NCI-H2171 (cell line): ENCODE measurements at regions not wholly inside any gene's neighbourhood (a gene's known extent, or its start where the extent isn't known, plus 50 kb on each side); places are given as distances from the start of the nearest gene placed in this dataset.
"Not testable (repeated sequence)": the region's sequence is repeated elsewhere in the genome, so short reads cannot be mapped to it uniquely, and the experiment has no call there.

ENCODE experiments used
- DNase-seq: peaks from one replicate; lab custom pipeline; 2025; lab: John Stamatoyannopoulos, UW

DNA sequence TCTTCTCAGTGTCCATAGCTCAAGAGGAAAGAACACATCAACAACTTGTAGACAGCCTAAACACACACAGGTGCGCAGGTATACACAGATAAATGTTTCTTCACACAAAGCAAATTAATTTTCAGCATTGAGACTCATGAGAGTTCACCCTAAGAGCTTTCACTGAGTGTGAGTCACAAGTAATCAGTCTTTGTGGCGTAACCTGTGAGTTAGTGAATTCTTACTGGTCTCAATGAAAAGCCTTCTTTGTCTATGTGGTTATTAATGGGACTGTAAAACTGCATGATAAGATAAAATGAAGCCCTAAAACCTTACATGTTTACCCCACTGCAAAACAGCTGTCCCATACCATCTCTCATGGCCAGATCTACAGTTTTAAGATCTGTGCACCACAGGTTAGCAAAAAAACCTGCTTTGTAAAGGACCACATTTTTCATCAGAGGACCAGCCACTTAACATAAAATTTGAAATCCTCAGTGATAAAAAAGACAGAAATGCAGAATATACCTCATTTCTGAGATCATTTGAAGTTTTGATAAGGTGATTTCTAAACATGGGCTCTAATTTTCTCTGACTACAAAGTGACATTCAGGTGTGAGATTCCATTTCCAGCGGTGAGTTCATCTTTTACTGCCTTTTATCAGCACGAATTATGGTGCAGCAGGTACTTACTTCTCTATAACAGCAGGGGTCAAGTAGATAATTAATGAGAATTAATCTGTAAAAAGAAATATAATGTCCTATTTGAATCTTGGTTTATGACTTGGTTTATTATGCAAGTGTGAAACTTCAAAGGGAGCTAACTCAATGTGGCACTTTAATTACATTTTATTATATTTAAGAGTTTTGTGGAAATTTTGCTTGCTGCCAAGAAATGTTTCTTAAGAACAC lies 335.7 kb upstream of the PIK3R1 start:
- DNase-seq, result no peak

DNA sequence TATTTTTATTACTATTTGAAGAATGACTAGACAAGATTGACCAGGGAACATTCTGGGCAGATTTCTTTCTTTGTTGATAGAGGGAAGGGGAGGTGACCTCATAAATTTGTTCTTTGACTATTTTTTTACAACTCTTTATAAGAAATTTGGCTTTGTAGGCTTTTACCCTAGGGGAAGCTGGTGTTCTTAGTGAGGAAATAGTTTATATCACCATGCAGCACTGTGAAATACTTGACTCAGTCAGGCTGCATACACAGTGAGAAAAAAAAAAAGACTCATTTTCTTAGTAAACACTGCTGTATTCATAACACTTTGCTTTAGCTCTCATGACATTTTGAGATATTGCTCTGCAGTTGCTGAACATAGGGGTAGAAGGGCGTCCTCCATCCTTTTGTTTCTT lies 336.6 kb upstream of the PIK3R1 start:
- no peak for DNase-seq

DNA sequence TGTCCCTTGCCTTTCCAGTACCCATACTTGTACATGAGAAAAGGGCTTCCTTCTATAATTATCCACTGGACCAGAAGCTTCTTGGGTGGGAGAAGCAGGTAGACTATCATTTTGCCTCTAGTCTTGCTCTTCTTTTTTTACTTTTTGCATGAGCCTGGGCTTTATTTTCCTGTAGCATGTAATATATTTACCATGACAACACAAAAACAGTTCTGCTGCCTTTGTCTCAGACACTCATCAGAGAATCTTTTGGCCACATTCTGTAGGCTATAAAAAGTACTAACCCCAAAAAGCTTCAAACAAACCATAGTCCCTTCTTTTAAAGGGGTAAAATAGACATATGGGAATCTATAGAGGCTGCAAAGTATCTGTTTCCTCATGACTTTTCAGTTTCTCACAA lies 339.2 kb upstream of the PIK3R1 start:
- no peak for DNase-seq

DNA sequence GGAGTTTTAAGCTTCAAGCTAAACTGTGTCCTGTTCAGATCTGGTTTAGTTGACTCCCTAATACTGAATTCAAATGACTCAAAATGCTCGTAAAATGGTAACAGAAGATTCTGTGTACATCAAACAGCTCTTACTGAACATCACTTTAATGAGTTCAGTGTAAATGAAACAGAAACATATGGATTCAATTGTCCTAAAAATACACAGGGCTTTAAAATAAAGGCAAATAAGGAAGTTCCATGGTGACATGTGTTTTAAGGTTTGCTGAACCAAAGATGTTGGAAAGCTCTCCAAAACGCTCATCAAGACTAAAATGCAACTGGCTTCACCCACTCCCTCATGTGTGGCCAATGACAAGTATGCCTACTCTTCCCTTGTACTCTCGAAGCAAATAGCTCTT lies 340.0 kb upstream of the PIK3R1 start:
- DNase-seq, result no peak

DNA sequence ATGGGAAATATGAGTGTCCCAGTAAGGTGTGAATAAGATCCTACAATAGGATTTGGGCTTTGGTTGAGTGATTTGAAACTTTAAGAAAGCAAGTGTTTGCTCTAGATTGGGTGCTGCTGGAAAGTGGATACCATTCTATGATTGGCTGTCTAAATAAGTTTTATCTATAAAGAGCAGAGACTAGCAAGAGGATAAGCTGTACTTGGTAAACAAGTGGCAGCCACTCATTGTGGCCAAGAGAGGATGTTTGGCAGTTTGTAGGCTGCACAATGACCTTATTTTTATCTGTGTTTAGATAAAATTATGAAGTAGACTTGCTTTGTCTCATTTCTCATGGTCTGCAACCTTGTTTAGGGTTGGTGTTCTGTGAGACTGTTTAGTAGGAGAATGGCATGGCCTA lies 341.6 kb upstream of the PIK3R1 start:
- no peak for DNase-seq

DNA sequence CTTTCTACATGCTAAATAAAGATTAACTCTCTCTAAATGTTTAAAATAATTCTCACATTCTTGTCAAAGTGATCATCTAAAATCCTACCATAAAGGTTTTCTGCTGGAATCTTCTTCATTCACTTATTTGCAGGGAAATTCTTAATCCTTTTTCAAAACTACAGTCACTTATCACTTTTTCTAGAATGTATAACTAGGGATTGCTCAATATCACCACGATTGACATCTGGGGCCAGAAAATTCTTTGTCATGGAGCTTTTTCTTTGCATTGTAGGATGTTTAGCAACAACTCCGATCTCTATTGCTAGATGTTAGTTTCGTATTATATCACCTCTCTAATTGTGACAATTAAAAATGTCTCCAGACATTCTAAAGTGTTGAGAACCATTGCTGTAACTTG lies 344.9 kb upstream of the PIK3R1 start:
- no peak for DNase-seq

DNA sequence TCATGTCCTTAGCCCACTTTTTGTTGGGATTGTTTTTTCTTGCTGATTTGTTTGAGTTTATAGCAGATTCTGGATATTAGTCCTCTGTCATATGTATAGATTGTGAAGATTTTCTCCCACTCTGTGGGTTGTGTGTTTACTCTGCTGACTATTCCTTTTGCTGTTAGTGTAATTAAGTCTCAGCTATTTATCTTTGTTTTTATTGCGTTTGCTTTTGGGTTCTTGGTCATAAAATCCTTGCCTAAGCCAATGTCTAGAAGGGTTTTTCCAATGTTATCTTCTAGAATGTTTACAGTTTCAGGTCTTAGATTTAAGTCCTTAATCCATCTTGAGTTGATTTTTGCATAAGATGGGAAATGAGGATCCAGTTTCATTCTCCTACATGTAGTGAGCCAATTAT lies 351.2 kb upstream of the PIK3R1 start:
- DNase-seq, result not testable (repeated sequence)

DNA sequence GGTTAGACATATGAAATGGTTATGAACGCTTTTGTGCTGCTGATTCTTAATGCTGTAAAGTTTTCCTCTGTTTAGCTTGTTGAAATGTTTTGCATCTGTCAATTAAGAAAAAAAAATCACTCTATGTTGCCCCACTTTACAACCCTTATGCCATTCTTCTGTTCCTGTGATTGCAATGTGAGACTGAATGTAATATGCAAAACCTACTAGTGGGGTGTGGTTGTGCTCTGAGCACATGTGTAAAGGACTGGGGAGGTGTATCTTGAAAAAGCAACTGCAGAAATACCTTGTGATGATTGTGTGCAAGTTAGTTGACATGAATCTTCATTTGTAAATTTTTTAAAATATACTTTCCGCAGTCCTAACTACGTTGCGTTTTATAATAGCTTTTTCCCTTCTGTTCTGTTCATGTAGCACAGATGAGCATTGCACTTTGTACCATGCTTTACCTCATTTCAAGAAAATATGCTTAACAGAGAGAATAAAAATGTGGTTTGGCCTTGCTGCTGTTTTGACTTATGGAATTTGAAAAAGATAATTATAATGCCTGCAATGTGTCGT lies 357.0 kb upstream of the PIK3R1 start:
- no peak for DNase-seq

DNA sequence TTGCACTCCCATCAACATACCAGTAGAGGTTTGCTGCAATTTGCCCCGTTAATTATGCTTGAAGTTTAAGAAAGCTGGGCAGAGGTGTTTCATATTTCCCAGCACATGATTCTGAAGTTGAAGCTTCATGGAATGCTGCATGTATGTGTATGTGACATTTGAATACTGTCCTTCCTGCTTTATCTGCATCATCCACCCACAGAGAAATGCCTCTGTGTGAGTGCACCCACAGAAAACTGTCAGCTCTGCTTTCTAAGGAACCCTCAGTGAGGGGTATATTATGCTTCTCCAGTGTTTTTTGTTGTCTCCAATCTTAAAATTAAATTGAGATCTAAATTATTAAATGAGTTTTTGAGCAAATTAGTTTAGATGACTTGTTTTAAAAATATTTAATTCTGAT lies 358.1 kb upstream of the PIK3R1 start:
- no peak for DNase-seq

DNA sequence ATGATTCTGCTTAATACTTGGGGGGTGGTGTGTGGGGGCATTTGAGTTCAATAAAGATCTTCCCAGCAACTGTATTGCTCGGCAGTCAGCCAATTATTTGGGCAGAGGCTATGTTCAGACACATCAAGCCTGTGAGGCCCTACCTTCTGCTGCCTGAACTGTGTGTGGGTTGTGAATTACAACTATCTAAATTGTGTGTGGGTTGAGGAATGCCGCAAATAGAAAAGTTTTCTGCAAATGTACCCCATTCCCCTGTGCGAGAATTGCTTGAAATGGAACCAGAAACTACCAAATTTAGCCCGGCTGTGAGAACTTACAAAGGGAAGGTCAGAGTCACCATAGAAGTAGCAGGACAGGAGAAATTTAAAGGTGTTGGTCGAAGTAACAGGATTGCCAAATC lies 360.0 kb upstream of the PIK3R1 start:
- DNase-seq, result no peak

DNA sequence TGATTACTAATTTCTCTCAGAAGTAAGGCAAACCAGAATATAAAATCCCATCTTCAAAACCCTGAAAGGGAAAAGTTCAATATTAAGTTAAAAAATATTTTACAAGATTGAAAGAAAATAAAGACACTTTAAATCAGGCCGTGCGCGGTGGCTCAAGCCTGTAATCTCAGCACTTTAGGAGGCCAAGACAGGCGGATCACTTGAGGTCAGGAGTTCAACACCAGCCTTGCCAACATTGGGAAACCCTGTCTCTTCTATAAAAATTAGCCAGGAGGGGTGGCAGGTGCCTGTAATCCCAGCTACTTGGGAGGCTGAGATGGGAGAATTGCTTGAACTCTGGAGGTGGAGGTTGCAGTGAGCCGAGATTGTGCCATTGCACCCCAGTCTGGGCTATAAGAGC lies 364.6 kb upstream of the PIK3R1 start:
- DNase-seq, result not testable (repeated sequence)

DNA sequence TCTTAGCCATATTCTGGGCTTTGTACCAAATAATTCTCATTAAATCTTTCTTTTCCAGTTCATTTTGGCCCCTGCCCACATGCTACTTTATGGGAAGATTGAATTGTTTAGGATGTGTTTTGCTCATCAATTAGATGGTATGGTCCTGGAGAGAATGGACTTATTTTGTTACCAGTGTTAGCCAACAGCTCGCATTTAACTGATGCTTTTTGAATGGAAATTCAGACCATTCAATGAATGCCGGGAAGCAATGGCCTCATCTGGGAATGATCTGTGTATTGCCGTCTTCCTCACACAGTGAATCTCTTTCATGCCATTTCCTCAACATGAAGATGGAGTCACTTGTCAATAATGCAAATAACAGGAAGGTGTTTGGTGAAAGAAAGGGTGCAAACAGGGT lies 370.6 kb upstream of the PIK3R1 start:
- no peak for DNase-seq

DNA sequence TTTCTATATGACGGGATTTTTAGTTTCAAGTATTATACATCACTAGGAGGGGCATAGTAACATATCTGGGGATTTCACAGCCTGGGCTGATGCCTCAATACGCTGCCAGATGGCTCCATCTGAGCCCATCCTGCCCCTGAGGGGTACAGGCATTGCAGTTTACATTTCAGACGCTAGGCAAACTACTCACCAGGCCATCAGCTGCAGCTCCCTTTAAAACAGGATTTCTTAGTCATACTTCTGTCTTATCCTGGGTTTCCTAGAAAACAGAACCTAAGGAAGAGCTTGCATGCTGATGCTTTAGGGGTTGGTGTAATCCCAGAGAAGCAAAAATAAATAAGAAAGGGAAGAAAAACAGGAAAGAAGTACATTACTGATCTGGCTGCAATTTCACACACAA lies 372.8 kb upstream of the PIK3R1 start:
- peak; percentile 12 for DNase-seq

DNA sequence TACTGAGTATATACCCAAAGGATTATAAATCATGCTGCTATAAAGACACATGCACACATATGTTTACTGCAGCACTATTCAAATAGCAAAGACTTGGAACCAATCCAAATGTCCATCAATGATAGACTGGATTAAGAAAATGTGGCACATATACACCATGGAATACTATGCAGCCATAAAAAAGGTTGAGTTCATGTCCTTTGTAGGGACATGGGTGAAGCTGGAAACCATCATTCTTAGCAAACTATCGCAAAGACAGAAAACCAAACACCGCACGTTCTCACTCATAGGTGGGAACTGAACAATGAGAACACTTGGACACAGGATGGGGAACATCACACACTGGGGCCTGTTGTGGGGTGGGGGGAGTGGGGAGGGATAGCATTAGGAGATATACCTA lies 378.3 kb upstream of the PIK3R1 start:
- DNase-seq, result not testable (repeated sequence)

DNA sequence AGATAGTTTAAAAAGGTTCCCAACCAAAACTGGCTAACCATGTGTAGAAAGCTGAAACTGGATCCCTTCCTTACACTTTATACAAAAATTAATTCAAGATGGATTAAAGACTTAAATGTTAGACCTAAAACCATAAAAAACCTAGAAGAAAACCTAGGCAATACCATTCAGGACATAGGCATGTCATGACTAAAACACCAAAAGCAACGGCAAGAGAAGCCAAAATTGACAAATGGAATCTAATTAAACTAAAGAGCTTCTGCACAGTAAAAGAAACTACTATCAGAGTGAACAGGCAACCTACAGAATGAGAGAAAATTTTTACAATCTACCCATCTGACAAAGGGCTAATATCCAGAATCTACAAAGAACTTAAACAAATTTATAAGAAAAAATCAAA lies 379.1 kb upstream of the PIK3R1 start:
- DNase-seq, result not testable (repeated sequence)

DNA sequence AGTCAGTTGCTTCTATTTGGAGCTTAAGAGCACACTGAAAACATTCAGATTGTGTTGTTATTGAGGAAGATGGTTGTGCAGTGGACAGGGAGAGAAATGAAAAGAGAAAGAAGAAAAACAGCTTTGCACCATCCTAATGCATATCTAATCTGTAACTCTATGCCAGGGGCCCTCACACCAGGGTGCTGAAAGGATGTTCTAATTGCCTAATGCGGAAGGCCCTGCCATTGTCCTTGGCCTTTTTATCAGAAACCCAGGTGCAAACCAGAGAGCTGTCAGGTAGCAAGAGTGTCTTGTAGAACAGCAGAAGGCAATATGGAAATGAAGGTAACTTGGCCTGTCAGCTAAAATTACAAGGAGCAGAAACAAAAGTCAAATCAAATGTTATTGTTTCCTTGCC lies 384.5 kb upstream of the PIK3R1 start:
- DNase-seq, result no peak

DNA sequence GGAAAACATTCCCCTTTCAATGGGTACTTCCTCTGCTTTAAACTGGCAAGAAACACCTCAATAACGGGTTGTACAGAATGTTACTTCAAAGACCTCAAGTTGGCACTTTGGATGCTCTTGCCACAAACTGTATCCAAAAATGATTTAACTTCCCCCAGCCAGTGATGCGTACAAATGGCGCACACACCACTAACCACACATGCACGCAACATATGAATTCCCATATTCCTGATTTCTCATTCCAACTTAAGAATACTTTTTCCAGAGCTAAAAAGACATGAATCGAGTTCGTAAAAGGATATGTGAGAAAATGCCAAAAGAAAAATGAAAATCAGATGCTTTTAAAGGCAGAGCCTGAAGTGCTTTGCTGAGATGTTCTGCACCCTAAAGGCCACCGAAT lies 388.0 kb upstream of the PIK3R1 start:
- no peak for DNase-seq

DNA sequence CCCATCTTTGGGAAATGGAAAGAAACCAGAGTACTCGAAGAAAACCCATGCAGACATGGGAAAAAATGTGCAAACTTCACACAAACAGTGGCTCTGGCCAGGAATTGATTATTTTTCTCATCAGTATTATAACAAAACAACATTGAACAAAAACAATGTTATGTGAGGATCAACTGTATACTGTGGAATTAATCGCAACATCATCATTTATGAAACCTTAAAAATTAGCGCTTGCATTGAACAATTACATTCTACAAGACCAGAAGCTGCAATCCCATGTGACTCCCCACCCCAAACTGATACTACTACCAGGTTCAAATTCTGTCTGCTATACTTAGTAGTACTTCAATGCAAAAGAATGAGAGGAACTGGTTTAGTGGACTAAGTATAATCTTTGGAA lies 390.7 kb upstream of the PIK3R1 start:
- no peak for DNase-seq

DNA sequence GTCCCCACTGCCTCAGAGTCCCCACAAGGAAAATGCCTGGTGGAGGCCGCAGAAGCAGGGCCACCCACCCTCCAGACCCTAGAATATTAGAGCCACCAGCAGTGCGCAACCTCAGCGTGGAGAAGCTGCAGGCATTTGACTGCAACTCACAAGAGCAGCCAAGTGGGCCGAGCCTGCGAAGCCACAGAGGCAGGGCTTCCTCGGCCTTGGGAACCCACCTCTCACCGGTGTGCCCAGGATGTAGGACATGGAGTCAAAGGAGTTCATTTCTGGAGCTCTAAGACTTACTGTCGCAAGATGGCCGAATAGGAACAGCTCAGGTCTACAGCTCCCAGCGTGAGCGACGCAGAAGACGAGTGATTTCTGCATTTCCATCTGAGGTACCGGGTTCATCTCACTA lies 397.9 kb upstream of the PIK3R1 start:
- no peak for DNase-seq

DNA sequence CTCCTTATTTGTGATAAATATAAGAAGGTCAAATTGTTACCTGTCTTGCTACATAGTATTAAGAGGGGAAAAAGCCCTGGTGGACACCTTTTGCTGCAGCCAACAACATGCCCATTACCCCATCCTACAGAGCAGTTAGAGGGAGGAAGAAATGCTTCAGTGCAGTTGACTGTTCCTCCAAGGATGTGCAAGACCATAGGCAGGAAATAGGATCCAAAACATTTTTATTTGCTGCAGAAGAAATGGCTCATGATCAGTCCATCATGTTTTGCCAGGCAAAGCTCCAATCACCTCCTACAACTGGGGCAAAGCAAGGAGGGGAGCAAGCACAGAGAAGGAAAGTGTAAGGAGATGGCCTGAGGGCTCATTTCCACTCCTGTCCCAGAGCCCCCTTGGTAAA lies 399.1 kb upstream of the PIK3R1 start:
- no peak for DNase-seq

DNA sequence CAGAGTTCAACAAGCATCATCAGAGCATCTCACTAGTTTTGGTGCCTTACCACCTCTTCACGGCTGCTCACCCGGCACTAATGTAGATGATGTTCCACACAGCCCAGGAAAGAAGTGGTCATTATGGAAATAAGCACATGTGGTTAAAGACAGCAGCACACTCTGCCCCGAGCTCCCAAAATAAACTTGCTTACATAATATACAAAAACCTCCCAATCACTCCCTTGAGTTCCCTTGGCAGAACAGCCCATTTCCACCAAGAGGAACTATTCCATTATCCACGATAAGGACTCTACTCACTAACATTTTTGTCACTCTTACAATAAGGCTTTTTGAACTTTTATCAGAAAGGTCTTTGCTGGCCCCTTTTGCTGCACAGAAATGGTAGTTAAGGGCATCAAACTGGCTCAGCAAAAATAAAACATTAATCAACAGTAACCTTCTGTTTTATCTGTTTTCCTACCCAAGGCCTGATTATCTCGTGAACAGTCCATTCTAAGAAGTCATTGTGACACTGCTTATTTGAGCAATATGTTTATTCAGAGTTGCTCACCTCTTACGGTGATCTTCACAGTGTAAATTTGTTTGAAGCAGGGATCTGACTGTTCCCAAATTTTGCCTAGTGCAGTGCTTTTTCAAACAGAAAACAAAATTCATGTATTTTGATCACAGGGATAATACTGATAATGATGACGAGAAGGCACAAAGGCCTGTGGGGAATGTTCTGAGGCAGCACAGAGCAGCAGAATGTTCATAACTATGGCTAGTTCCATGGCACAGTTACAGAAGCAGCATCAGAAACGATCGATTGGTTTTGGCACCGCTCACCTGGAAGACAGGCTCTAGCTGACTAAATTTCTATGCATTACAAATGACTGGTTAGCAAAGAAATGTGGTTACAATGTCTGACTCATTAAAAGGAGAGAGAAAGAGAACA lies 399.8 kb upstream of the PIK3R1 start:
- no peak for DNase-seq

DNA sequence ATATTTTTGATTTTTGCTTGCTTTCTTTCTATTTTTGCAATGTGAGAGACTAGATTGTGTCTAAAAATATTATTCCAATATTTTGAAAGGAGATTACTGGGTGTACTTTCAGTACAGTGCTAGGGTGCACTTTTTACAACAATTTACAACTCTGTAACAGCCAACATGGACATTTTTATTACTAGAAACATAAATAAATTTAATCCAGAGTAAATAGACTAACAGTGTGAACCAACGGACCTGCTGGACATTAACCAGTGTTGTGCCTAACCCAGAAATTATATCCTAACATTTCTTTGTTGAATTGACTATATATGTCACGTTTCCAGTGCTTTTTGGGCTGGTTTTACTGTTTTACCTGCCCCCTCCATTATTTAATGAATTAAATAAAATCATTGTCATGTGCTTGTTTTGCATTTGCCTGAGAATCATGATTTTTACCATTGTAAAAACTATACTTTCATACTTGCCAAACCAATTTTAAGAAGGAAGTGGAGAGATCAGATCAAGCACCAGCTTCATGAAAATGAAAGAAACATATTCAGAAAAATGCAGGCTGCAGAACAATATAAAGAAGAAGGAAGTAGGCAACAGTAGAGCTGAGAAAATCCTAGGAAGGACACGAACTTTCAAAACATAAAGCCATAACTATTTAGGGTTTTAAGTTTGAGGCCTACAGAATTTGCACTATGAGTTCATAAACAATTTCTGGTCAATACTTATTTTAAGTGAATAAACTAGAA lies 400.8 kb upstream of the PIK3R1 start:
- DNase-seq, result no peak
